ENCODE measurements at regions not wholly inside any gene's neighbourhood (a gene's known extent, or its start where the extent isn't known, plus 50 kb on each side); places are given as distances from the start of the nearest gene placed in this dataset.

DNA sequence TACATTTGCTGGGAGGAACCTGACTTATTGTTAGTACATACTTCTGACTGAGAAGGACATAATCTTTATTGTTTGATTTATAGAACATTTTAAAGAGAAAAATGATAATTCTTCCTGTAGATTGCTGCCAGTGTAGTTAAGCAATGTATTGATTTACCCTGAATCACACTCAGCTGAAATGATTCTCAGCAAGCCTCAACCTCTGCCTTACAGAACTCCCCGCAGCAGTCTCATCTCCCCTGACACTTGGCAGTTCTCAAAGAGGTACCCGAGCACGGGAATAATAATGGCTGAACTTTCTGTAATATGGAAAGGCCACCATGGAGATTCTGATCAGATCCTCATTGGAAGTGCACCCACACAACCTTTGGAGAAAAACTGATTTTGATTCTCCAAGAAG, 74.9 kb upstream of the RFX3 start:
- DNase-seq (ENCODE audit: low spot score) = no peak
- H3K27ac Mint-ChIP-seq = no peak overlapping the region
- no peaks in the 10 kb centered on the region for H3K9me3 Mint-ChIP-seq
- no peak overlapping the region for H3K4me3 Mint-ChIP-seq
- Histone ChIP-seq H3K9ac (no peak overlapping the region), H4K20me1 (ENCODE audit: low read depth) (no peaks in the 10 kb centered on the region), H3K4me3 (no peak overlapping the region), H3K4me1 (no peaks in the 10 kb centered on the region), H3K27me3 (no peaks in the 10 kb centered on the region), H3K79me2 (ENCODE audit: low read depth) (no peaks in the 10 kb centered on the region), H3K27ac (no peak overlapping the region), H3F3A (ENCODE audit: low read depth) (no peaks in the 10 kb centered on the region), H3K9me3 (ENCODE audit: low read depth) (no peaks in the 10 kb centered on the region), H3K4me2 (no peak overlapping the region), H3K36me3 (no peaks in the 10 kb centered on the region), H2AFZ (replicated peaks) (no peak overlapping the region)
- H3K27me3 Mint-ChIP-seq (ENCODE audit: insufficient read depth, low read depth) = no peaks in the 10 kb centered on the region
- TF ChIP-seq EZH2 (IDR thresholded peaks at IDR 0.05) = no peak
- TF ChIP-seq EZH2phosphoT487 (IDR thresholded peaks at IDR 0.05) = no peak
- TF ChIP-seq CTCF (IDR thresholded peaks at IDR 0.05) = no peak
- no peaks in the 10 kb centered on the region for H3K36me3 Mint-ChIP-seq
- H3K4me1 Mint-ChIP-seq = no peaks in the 10 kb centered on the region

DNA sequence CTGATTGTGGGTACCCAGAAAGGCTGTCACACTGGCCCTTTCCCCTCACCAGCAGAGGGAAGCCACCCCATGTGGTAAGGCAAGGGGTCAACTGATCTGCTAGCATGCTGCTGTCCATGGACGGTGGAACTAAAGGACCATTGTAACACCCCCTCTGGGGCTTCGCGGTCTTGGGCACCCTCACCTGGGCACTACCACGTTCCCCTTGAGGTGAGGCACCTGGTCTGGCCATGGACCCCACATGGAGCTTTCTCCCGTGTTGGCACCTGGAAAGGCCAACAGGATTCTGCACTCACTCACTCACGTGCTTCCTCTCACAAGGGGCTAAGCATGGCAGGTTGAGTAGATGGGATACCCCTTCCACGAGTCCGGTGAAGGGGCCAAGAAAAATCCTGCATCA, 72.0 kb upstream of the RFX3 start:
- no peaks in the 10 kb centered on the region for H3K4me1 Mint-ChIP-seq

DNA sequence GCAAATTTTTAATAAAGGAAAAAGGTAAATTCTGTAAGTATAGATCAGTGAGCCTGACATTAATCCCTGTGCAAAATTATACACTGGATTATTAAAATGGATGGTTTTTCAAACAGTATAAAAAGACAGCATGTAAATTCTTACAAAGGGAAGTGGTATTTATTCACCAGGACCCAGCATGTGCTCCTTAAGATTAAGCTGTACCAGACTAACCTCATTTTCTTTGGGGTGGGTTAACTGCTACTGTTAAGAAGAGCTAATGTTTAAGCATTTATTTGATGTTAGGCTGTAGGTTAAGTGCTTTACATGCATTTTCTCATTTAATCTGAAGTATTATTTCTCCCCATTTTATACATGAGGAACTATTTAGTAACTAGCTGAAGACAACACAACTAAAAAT, 60.3 kb upstream of the RFX3 start:
- Histone ChIP-seq H4K20me1 (ENCODE audit: low read depth) (no peaks in the 10 kb centered on the region), H2AFZ (replicated peaks) (no peak overlapping the region), H3K4me3 (no peak overlapping the region), H3K36me3 (peaks cover 8% of the 10 kb centered on the region), H3K4me1 (no peaks in the 10 kb centered on the region), H3K9me3 (ENCODE audit: low read depth) (peaks cover 5% of the 10 kb centered on the region), H3K4me2 (no peak overlapping the region), H3K27ac (no peak overlapping the region), H3F3A (ENCODE audit: low read depth) (no peaks in the 10 kb centered on the region), H3K79me2 (ENCODE audit: low read depth) (no peaks in the 10 kb centered on the region), H3K9ac (no peak overlapping the region), H3K27me3 (no peaks in the 10 kb centered on the region)
- no peak for DNase-seq (ENCODE audit: low spot score)
- H3K36me3 Mint-ChIP-seq = peaks cover 19% of the 10 kb centered on the region
- H3K4me3 Mint-ChIP-seq = no peak overlapping the region
- peaks cover 2% of the 10 kb centered on the region for H3K27me3 Mint-ChIP-seq (ENCODE audit: insufficient read depth, low read depth)
- H3K9me3 Mint-ChIP-seq = peaks cover 22% of the 10 kb centered on the region
- TF ChIP-seq EZH2phosphoT487 (IDR thresholded peaks at IDR 0.05) (no peak), CTCF (IDR thresholded peaks at IDR 0.05) (no peak), EZH2 (IDR thresholded peaks at IDR 0.05) (no peak)
- H3K4me1 Mint-ChIP-seq = no peaks in the 10 kb centered on the region
- no peak overlapping the region for H3K27ac Mint-ChIP-seq

More for the DNA sequence above, 72.0 kb upstream of the RFX3 start:
- Histone ChIP-seq H3K36me3 (no peaks in the 10 kb centered on the region), H3F3A (ENCODE audit: low read depth) (no peaks in the 10 kb centered on the region), H3K4me2 (no peak overlapping the region), H2AFZ (replicated peaks) (no peak overlapping the region), H3K4me3 (no peak overlapping the region), H4K20me1 (ENCODE audit: low read depth) (no peaks in the 10 kb centered on the region), H3K9me3 (ENCODE audit: low read depth) (no peaks in the 10 kb centered on the region), H3K27me3 (no peaks in the 10 kb centered on the region), H3K9ac (no peak overlapping the region), H3K79me2 (ENCODE audit: low read depth) (no peaks in the 10 kb centered on the region), H3K27ac (no peak overlapping the region), H3K4me1 (peaks cover 4% of the 10 kb centered on the region)
- DNase-seq (ENCODE audit: low spot score) = no peak
- Mint-ChIP-seq H3K27me3 (ENCODE audit: insufficient read depth, low read depth) (no peaks in the 10 kb centered on the region), H3K4me3 (no peak overlapping the region), H3K36me3 (peaks cover under 1% of the 10 kb centered on the region), H3K27ac (no peak overlapping the region), H3K9me3 (no peaks in the 10 kb centered on the region)
- TF ChIP-seq CTCF (IDR thresholded peaks at IDR 0.05) (no peak), EZH2 (IDR thresholded peaks at IDR 0.05) (no peak), EZH2phosphoT487 (IDR thresholded peaks at IDR 0.05) (no peak)

Measured in neural progenitor cell (in vitro differentiated cells).